NT2/D1 (cell line): ENCODE measurements at regions not wholly inside any gene's neighbourhood (a gene's known extent, or its start where the extent isn't known, plus 50 kb on each side); places are given as distances from the start of the nearest gene placed in this dataset.

ENCODE experiments used
- SUZ12 ChIP-seq: IDR thresholded peaks from 2 replicates; pipeline ENCODE4 v1.6.1; 2011; ENCODE audit not compliant: insufficient read length, insufficient read depth; ENCODE audit errors: extremely low read depth
- YY1 ChIP-seq: IDR thresholded peaks from 2 replicates; pipeline ENCODE4 v1.6.1; 2011; ENCODE audit not compliant: insufficient read length, insufficient read depth
- ZNF274 ChIP-seq: IDR thresholded peaks from 2 replicates; pipeline ENCODE4 v1.6.1; 2011; ENCODE audit warnings: mild to moderate bottlenecking, low read depth, low read length

DNA sequence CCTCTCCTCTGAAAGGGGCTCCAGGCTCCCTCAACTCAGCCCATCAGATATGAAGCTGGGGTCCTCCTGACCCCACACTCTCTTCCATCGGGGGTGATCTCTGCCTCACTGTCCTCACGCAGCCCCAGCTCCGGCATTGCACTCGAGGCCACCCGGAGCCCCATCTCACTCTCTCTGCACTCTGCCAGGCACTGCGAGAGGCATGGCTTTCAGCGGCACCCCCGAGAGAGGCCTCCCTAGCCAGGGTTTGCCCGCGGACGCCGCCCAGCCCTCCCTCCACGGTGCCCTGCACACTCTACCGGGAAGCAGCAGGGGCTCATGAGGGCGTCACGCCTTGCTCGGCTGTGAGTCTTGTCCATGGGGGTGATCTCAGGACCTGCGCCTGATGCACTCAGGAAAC, 436.2 kb downstream of the BRD1 start:
- TF ChIP-seq SUZ12 = no peak
- no peak for TF ChIP-seq YY1
- no peak for TF ChIP-seq ZNF274
